ENCODE measurements at regions not wholly inside any gene's neighbourhood (a gene's known extent, or its start where the extent isn't known, plus 50 kb on each side); places are given as distances from the start of the nearest gene placed in this dataset.

GRCh38 chr22:48223488-48224190 is 1461.2 kb downstream of the TBC1D22A start (continued):
- TF ChIP-seq, protein P1, sequence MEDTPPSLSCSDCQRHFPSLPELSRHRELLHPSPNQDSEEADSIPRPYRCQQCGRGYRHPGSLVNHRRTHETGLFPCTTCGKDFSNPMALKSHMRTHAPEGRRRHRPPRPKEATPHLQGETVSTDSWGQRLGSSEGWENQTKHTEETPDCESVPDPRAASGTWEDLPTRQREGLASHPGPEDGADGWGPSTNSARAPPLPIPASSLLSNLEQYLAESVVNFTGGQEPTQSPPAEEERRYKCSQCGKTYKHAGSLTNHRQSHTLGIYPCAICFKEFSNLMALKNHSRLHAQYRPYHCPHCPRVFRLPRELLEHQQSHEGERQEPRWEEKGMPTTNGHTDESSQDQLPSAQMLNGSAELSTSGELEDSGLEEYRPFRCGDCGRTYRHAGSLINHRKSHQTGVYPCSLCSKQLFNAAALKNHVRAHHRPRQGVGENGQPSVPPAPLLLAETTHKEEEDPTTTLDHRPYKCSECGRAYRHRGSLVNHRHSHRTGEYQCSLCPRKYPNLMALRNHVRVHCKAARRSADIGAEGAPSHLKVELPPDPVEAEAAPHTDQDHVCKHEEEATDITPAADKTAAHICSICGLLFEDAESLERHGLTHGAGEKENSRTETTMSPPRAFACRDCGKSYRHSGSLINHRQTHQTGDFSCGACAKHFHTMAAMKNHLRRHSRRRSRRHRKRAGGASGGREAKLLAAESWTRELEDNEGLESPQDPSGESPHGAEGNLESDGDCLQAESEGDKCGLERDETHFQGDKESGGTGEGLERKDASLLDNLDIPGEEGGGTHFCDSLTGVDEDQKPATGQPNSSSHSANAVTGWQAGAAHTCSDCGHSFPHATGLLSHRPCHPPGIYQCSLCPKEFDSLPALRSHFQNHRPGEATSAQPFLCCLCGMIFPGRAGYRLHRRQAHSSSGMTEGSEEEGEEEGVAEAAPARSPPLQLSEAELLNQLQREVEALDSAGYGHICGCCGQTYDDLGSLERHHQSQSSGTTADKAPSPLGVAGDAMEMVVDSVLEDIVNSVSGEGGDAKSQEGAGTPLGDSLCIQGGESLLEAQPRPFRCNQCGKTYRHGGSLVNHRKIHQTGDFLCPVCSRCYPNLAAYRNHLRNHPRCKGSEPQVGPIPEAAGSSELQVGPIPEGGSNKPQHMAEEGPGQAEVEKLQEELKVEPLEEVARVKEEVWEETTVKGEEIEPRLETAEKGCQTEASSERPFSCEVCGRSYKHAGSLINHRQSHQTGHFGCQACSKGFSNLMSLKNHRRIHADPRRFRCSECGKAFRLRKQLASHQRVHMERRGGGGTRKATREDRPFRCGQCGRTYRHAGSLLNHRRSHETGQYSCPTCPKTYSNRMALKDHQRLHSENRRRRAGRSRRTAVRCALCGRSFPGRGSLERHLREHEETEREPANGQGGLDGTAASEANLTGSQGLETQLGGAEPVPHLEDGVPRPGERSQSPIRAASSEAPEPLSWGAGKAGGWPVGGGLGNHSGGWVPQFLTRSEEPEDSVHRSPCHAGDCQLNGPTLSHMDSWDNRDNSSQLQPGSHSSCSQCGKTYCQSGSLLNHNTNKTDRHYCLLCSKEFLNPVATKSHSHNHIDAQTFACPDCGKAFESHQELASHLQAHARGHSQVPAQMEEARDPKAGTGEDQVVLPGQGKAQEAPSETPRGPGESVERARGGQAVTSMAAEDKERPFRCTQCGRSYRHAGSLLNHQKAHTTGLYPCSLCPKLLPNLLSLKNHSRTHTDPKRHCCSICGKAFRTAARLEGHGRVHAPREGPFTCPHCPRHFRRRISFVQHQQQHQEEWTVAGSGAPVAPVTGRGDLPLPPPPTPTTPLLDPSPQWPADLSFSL (CRISPR knock-in tag; IDR thresholded peaks at IDR 0.05), result no peak
- TF ChIP-seq ETV6 (CRISPR knock-in tag; conservative IDR thresholded peaks at IDR 0.05), result no peak
- no peak for TF ChIP-seq ZNF274 (CRISPR knock-in tag; IDR thresholded peaks at IDR 0.05)
- TF ChIP-seq RXRA (CRISPR knock-in tag; IDR thresholded peaks at IDR 0.05), result no peak

GRCh38 chr22:48222742-48223487 is 1460.5 kb downstream of the TBC1D22A start:
- FAIRE-seq, result no peak
- in situ Hi-C loops (cut with HindIII; ENCODE audit: extremely low pct_ligation_motif_present, low pct_unique_long_range_greater_than_20kb) (no loop called here), intact Hi-C loops (cut with micrococcal nuclease; ENCODE audit: unreplicated experiment) (no loop called here)
- BruUV-seq (replicated peaks), result no TSS peak
- CTCF ChIA-PET (ENCODE audit: low intra/inter-chr PET ratio, low total read pairs), result no interaction called here
- H3K27me3 ChIP-seq (ENCODE audit: control insufficient read depth in 1 of 2, insufficient read depth in 2 of 2, low read length in 2 of 2), result peaks cover 2 to 5% of the 10 kb centered on the region in 2 experiments; a peak in 4 of 5 replicates
- no peak overlapping the region for H3K4me2 ChIP-seq (ENCODE audit: low read depth, low read length)
- H3K9me3 ChIP-seq (ENCODE audit: low read length), result no peaks in the 10 kb centered on the region
- no peaks in the 10 kb centered on the region for H4K20me1 ChIP-seq (ENCODE audit: insufficient read depth, low read length)
- WGBS (ENCODE audit: low lambda C conversion rate), result 24% methylated on average over 7 of the region's 13 CpGs
- H3K36me3 ChIP-seq (replicated peaks in 1 of 2; ENCODE audit: control insufficient read depth in 1 of 2, insufficient read depth in 2 of 2, low read length in 2 of 2), result no peaks in the 10 kb centered on the region
- H3K9ac ChIP-seq (ENCODE audit: insufficient read depth, low read depth, low read length), result no peak overlapping the region
- no peaks in the 10 kb centered on the region for H3K4me1 ChIP-seq (ENCODE audit: insufficient read depth, low read length)
- no peak overlapping the region for H3K4me3 ChIP-seq (replicated peaks in 1 of 3; ENCODE audit: insufficient read depth in 1 of 3, low read depth in 2 of 3, low read length in 3 of 3)
- no peak overlapping the region for H3K27ac ChIP-seq (ENCODE audit: extremely low read length, insufficient read depth, low read length)
- H3K79me2 ChIP-seq (ENCODE audit: insufficient read depth, low read length), result no peaks in the 10 kb centered on the region
- H2AFZ ChIP-seq (ENCODE audit: low read length), result no peak overlapping the region
- POLR2A ChIA-PET, result no interaction called here
- no peak for ATAC-seq
- no peak for DNase-seq (ENCODE audit: low spot score)
- TF ChIP-seq ZSCAN9 (CRISPR knock-in tag; IDR thresholded peaks at IDR 0.05; ENCODE audit: borderline replicate concordance) (no peak), TCF7L2 (IDR thresholded peaks at IDR 0.05; ENCODE audit: low read depth, low read length) (no peak), RAD21 (CRISPR knock-in tag; IDR thresholded peaks at IDR 0.05) (no peak), NR2F2 (IDR thresholded peaks at IDR 0.05; ENCODE audit: borderline replicate concordance, low read depth) (no peak), ZNF350 (CRISPR knock-in tag; IDR thresholded peaks at IDR 0.05; ENCODE audit: borderline replicate concordance, low read depth) (no peak), TEAD3 (CRISPR knock-in tag; optimal IDR thresholded peaks at IDR 0.05; ENCODE audit: borderline replicate concordance) (no peak), CC2D1A (CRISPR knock-in tag; IDR thresholded peaks at IDR 0.05) (no peak), SOX5 (CRISPR knock-in tag; IDR thresholded peaks at IDR 0.05; ENCODE audit: borderline replicate concordance) (no peak), CEBPB (IDR thresholded peaks at IDR 0.05; ENCODE audit: borderline replicate concordance, low read depth, low read length) (no peak), STAT5B (CRISPR knock-in tag; IDR thresholded peaks at IDR 0.05) (no peak), KDM6A (CRISPR knock-in tag; IDR thresholded peaks at IDR 0.05; ENCODE audit: low read depth) (no peak), ARNT (IDR thresholded peaks at IDR 0.05) (no peak)
- TF ChIP-seq, protein P2, sequence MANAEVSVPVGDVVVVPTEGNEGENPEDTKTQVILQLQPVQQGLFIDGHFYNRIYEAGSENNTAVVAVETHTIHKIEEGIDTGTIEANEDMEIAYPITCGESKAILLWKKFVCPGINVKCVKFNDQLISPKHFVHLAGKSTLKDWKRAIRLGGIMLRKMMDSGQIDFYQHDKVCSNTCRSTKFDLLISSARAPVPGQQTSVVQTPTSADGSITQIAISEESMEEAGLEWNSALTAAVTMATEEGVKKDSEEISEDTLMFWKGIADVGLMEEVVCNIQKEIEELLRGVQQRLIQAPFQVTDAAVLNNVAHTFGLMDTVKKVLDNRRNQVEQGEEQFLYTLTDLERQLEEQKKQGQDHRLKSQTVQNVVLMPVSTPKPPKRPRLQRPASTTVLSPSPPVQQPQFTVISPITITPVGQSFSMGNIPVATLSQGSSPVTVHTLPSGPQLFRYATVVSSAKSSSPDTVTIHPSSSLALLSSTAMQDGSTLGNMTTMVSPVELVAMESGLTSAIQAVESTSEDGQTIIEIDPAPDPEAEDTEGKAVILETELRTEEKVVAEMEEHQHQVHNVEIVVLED (CRISPR knock-in tag; IDR thresholded peaks at IDR 0.05; ENCODE audit: borderline replicate concordance), result no peak

Data from HepG2 (cell line).